ENCODE measurements at regions not wholly inside any gene's neighbourhood (a gene's known extent, or its start where the extent isn't known, plus 50 kb on each side); places are given as distances from the start of the nearest gene placed in this dataset.

DNA sequence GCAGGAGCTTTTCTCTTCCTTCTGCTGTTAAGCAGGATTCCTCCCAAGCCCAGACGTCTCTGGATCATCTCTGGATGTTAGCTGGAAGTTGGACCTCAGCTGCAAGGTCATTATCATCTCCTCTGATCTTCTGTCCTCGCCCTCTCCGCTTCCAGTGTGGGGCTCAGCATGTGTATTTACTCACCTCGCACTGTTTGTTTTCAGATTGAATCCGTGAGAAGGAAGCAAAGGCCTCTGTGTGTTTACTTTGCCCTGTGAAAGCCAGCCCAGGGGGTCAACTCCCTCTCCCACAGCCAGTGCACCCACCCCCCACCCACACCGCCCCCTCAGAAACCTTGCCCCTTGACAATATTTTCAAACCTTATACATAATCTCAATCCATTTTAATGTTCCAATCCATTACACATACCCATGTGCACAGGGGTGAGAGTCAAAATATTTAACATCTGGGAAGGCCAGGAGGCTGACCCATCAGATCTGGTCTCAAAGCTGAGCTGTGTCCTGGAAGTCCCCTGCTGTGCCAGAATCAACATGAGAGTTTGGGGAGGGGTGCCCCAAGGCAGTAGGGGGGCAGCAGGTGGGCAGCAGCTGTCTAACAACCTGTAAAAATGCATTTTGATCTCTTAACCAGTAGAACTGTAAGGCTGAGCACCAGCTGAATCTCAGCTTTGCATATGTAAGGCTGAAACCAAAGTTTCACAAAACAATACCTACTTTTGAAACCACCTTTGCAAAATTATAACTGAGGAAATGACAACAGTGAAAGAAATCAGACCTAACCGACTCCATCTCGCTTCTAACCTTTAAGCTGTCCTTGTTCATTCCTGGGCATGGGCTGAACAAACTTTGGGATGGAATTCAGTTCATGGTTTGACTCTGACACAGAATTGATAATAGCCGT lies 157.9 kb downstream of the ZNF664 start:
- Histone ChIP-seq H3K4me1 (ENCODE audit: insufficient read depth) (no peaks in the 10 kb centered on the region), H3K4me2 (ENCODE audit: unreplicated experiment) (no peak overlapping the region), H3K9me2 (ENCODE audit: insufficient read depth) (no peaks in the 10 kb centered on the region), H3K4me3 (no peak overlapping the region), H3F3A (ENCODE audit: insufficient read depth) (no peaks in the 10 kb centered on the region), H3K9ac (no peak overlapping the region), H3K9me3 (ENCODE audit: low read depth) (no peaks in the 10 kb centered on the region), H3K27me3 (replicated peaks; ENCODE audit: insufficient read depth) (peaks cover 5% of the 10 kb centered on the region; the same call in 1 of the 2 replicates), H3K36me3 (ENCODE audit: low read depth) (no peaks in the 10 kb centered on the region), H2AFZ (no peak overlapping the region), H3K79me2 (ENCODE audit: insufficient read depth) (no peaks in the 10 kb centered on the region), H4K20me1 (ENCODE audit: insufficient read depth) (no peaks in the 10 kb centered on the region), H3K27ac (no peak overlapping the region)
- TF ChIP-seq EZH2 (IDR thresholded peaks at IDR 0.05; ENCODE audit: insufficient read depth, poor library complexity, severe bottlenecking) (no peak), EZH2phosphoT487 (IDR thresholded peaks at IDR 0.05; ENCODE audit: insufficient read depth, low read depth) (no peak)
- in situ Hi-C loops (cut with MboI), result no loop called here
- DNase-seq, result no peak
- 59 to 64% methylated on average over 9 of the region's 9 CpGs for WGBS, 2 experiments (ENCODE audit: low coverage in 1 of 2, low lambda C conversion rate in 2 of 2, missing lambda C conversion rate in 2 of 2)

DNA sequence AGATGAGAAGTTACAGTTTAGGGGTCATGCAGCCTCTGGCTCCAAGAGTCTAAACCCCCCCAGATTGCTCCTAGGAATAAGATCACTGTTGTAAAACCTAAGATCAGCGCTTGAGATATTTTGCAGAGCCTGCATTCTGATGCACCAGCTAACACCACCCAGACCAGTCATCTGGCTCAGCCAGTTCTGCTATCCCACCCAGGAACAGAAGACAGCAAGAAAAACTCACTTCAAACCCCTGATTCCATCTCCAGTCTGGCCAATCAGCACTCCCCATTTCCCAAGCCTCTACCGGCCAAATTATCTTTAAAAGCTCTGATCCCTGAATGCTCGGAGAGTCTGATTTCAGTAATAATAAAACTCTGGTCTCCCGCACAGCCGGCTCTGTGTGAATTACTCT lies 158.6 kb downstream of the ZNF664 start:
- H3K9ac ChIP-seq, result no peak overlapping the region
- no peak for TF ChIP-seq EZH2 (IDR thresholded peaks at IDR 0.05; ENCODE audit: insufficient read depth, poor library complexity, severe bottlenecking)
- no peak for TF ChIP-seq EZH2phosphoT487 (IDR thresholded peaks at IDR 0.05; ENCODE audit: insufficient read depth, low read depth)
- no peaks in the 10 kb centered on the region for H3K36me3 ChIP-seq (ENCODE audit: low read depth)
- no peaks in the 10 kb centered on the region for H3K9me2 ChIP-seq (ENCODE audit: insufficient read depth)
- no peak overlapping the region for H3K4me2 ChIP-seq (ENCODE audit: unreplicated experiment)
- H3K79me2 ChIP-seq (ENCODE audit: insufficient read depth), result no peaks in the 10 kb centered on the region
- no peaks in the 10 kb centered on the region for H3K9me3 ChIP-seq (ENCODE audit: low read depth)
- no peaks in the 10 kb centered on the region for H4K20me1 ChIP-seq (ENCODE audit: insufficient read depth)
- no peak overlapping the region for H3K4me3 ChIP-seq
- H3K27me3 ChIP-seq (replicated peaks; ENCODE audit: insufficient read depth), result peaks cover 5% of the 10 kb centered on the region; the same call in 1 of the 2 replicates
- DNase-seq, result no peak
- in situ Hi-C loops (cut with MboI), result no loop called here
- no peaks in the 10 kb centered on the region for H3F3A ChIP-seq (ENCODE audit: insufficient read depth)
- no peak overlapping the region for H2AFZ ChIP-seq
- H3K4me1 ChIP-seq (ENCODE audit: insufficient read depth), result no peaks in the 10 kb centered on the region
- 85 to 86% methylated on average over 5 of the region's 5 CpGs for WGBS, 2 experiments (ENCODE audit: low coverage in 1 of 2, low lambda C conversion rate in 2 of 2, missing lambda C conversion rate in 2 of 2)
- H3K27ac ChIP-seq, result no peak overlapping the region

DNA sequence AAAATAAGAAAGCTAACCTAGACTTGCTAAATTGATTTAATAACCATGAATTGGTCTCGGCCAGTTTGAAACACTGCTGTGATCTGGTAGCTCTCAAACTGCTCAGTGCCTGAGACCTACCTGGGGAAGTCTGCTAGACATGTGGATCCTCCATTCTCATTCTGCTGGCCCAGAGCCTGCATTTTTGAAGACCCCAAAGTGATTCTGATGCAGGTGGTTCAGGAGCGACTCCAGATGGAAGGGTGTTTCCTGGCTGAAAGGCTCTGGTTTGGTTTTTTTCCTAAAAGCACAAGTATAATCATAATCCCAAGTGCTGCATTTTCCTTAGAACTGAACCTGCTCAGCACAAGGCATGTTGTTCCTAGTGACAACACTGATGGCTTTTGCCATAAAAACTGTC lies 159.5 kb downstream of the ZNF664 start:
- no peak overlapping the region for H2AFZ ChIP-seq
- H3K9ac ChIP-seq, result no peak overlapping the region
- no peak for DNase-seq
- no peak overlapping the region for H3K27ac ChIP-seq
- no peaks in the 10 kb centered on the region for H3K36me3 ChIP-seq (ENCODE audit: low read depth)
- whole genome bisulfite sequencing, 2 experiments (ENCODE audit: low coverage in 1 of 2, low lambda C conversion rate in 2 of 2, missing lambda C conversion rate in 2 of 2), result 73 to 81% methylated on average over 2 of the region's 2 CpGs
- no peaks in the 10 kb centered on the region for H3K79me2 ChIP-seq (ENCODE audit: insufficient read depth)
- H3K4me3 ChIP-seq, result no peak overlapping the region
- no peaks in the 10 kb centered on the region for H3K9me2 ChIP-seq (ENCODE audit: insufficient read depth)
- H3K4me1 ChIP-seq (ENCODE audit: insufficient read depth), result no peaks in the 10 kb centered on the region
- H3K9me3 ChIP-seq (ENCODE audit: low read depth), result no peaks in the 10 kb centered on the region
- no peak for TF ChIP-seq EZH2phosphoT487 (IDR thresholded peaks at IDR 0.05; ENCODE audit: insufficient read depth, low read depth)
- TF ChIP-seq EZH2 (IDR thresholded peaks at IDR 0.05; ENCODE audit: insufficient read depth, poor library complexity, severe bottlenecking), result no peak
- in situ Hi-C loops (cut with MboI), result no loop called here
- no peak overlapping the region for H3K4me2 ChIP-seq (ENCODE audit: unreplicated experiment)
- no peaks in the 10 kb centered on the region for H4K20me1 ChIP-seq (ENCODE audit: insufficient read depth)
- no peaks in the 10 kb centered on the region; the same call in 1 of the 2 replicates for H3K27me3 ChIP-seq (replicated peaks; ENCODE audit: insufficient read depth)
- H3F3A ChIP-seq (ENCODE audit: insufficient read depth), result no peaks in the 10 kb centered on the region

DNA sequence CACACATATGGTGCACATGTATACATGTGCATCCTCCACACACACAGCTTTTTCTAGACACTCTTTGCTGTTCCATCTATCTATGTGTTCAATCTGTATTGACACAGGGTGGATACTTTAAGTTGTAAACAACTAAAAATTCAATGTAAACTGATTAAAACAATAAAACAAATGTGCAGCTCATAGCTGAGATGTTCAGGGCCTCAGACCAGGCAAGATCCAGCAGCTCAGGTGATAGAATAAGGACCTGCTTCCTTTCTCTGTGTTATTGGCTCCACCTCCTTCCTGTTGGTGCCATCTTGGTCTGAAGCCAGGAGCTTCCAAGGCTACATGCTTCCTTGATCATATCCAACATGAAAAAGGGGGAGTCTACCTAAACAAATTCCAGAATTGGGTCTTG lies 158.1 kb upstream of the RFLNA start:
- Histone ChIP-seq H3K9me2 (ENCODE audit: insufficient read depth) (no peaks in the 10 kb centered on the region), H4K20me1 (ENCODE audit: insufficient read depth) (no peaks in the 10 kb centered on the region), H3K27me3 (replicated peaks; ENCODE audit: insufficient read depth) (peaks cover 12% of the 10 kb centered on the region; the same call in 1 of the 2 replicates), H3F3A (ENCODE audit: insufficient read depth) (no peaks in the 10 kb centered on the region), H3K36me3 (ENCODE audit: low read depth) (no peaks in the 10 kb centered on the region), H3K9ac (no peak overlapping the region), H3K27ac (no peak overlapping the region), H3K4me3 (no peak overlapping the region), H3K9me3 (ENCODE audit: low read depth) (no peaks in the 10 kb centered on the region), H3K4me2 (ENCODE audit: unreplicated experiment) (no peak overlapping the region), H3K79me2 (ENCODE audit: insufficient read depth) (no peaks in the 10 kb centered on the region), H3K4me1 (ENCODE audit: insufficient read depth) (no peaks in the 10 kb centered on the region), H2AFZ (no peak overlapping the region)
- in situ Hi-C loops (cut with MboI), result no loop called here
- no peak for TF ChIP-seq EZH2phosphoT487 (IDR thresholded peaks at IDR 0.05; ENCODE audit: insufficient read depth, low read depth)
- no peak for TF ChIP-seq EZH2 (IDR thresholded peaks at IDR 0.05; ENCODE audit: insufficient read depth, poor library complexity, severe bottlenecking)
- no peak for DNase-seq

All from GM23248 (cell line).